ENCODE measurements at regions not wholly inside any gene's neighbourhood (a gene's known extent, or its start where the extent isn't known, plus 50 kb on each side); places are given as distances from the start of the nearest gene placed in this dataset.

GRCh38 chr3:78003090-78003489 is 963.2 kb downstream of the ROBO2 start:
- Histone ChIP-seq H3K9me3 (replicated peaks; ENCODE audit: control insufficient read depth, insufficient read depth, low read length) (no peaks in the 10 kb centered on the region), H3K27ac (ENCODE audit: insufficient read depth, low read depth, low read length) (no peak overlapping the region), H3K9me1 (replicated peaks; ENCODE audit: control insufficient read depth, extremely low read depth, insufficient read depth, low read length) (no peaks in the 10 kb centered on the region), H3K4me1 (ENCODE audit: control insufficient read depth, extremely low read depth, insufficient read depth, low read length) (no peaks in the 10 kb centered on the region), H3K4me2 (ENCODE audit: insufficient read depth, low read length) (no peak overlapping the region), H4K20me1 (replicated peaks; ENCODE audit: control insufficient read depth, extremely low read depth, insufficient read depth, low read length) (no peaks in the 10 kb centered on the region), H3K4me3 (replicated peaks in 1 of 3; ENCODE audit: insufficient read depth in 1 of 3, low read depth in 1 of 3, low read length in 3 of 3) (no peak overlapping the region), H3K27me3 (ENCODE audit: control insufficient read depth in 2 of 2, insufficient read depth in 2 of 2, low read length in 2 of 2) (peaks cover 0 to 1% of the 10 kb centered on the region in 2 experiments), H3K79me2 (ENCODE audit: control insufficient read depth, insufficient read depth, low read length) (no peaks in the 10 kb centered on the region), H3K36me3 (ENCODE audit: control insufficient read depth in 2 of 2, extremely low read depth in 1 of 2, insufficient read depth in 2 of 2, low read length in 2 of 2) (no peaks in the 10 kb centered on the region), H2AFZ (ENCODE audit: low read depth, low read length) (no peak overlapping the region), H3K9ac (replicated peaks; ENCODE audit: extremely low read depth, insufficient read depth, low read length) (no peak overlapping the region)
- dilution Hi-C loops (cut with MboI; ENCODE audit: extremely low pct_ligation_motif_present, low sequenced_read_pairs) = no loop called here
- BruUV-seq (replicated peaks) = no TSS peak
- DNase-seq (ENCODE audit: low read depth, low spot score) (no peak), FAIRE-seq (no peak)
- TF ChIP-seq FOS (IDR thresholded peaks at IDR 0.05; ENCODE audit: borderline replicate concordance, insufficient read depth, low read length) (peak; percentile 23), GATA2 (IDR thresholded peaks at IDR 0.05; ENCODE audit: insufficient read depth, insufficient read length, low read depth, low read length) (no peak)
- POLR2A ChIA-PET = no interaction called here
- intact Hi-C loops (cut with micrococcal nuclease) = no loop called here
- CTCF ChIA-PET = no interaction called here

- H3K4me2 ChIP-seq (ENCODE audit: insufficient read depth, low read length) = no peak overlapping the region
- H3K9me1 ChIP-seq (replicated peaks; ENCODE audit: control insufficient read depth, extremely low read depth, insufficient read depth, low read length) = no peaks in the 10 kb centered on the region
- no peak overlapping the region for H3K9ac ChIP-seq (replicated peaks; ENCODE audit: extremely low read depth, insufficient read depth, low read length)
- no peak overlapping the region for H3K27ac ChIP-seq (ENCODE audit: insufficient read depth, low read depth, low read length)
- no peaks in the 10 kb centered on the region for H3K9me3 ChIP-seq (replicated peaks; ENCODE audit: control insufficient read depth, insufficient read depth, low read length)
- H3K27me3 ChIP-seq (ENCODE audit: control insufficient read depth in 2 of 2, insufficient read depth in 2 of 2, low read length in 2 of 2) = peaks cover 0 to 1% of the 10 kb centered on the region in 2 experiments
- H3K79me2 ChIP-seq (ENCODE audit: control insufficient read depth, insufficient read depth, low read length) = no peaks in the 10 kb centered on the region
- no peaks in the 10 kb centered on the region for H4K20me1 ChIP-seq (replicated peaks; ENCODE audit: control insufficient read depth, extremely low read depth, insufficient read depth, low read length)
- ChIA-PET CTCF (no interaction called here), POLR2A (no interaction called here)
- no TSS peak for BruUV-seq (replicated peaks)
- TF ChIP-seq JUN (IDR thresholded peaks at IDR 0.05; ENCODE audit: borderline replicate concordance, insufficient read depth, insufficient read length, low read depth) (no peak), GATA2 (IDR thresholded peaks at IDR 0.05; ENCODE audit: insufficient read depth, insufficient read length, low read depth, low read length) (no peak), FOS (IDR thresholded peaks at IDR 0.05; ENCODE audit: borderline replicate concordance, insufficient read depth, low read length) (no peak), POLR2AphosphoS5 (IDR thresholded peaks at IDR 0.05; ENCODE audit: insufficient read depth, low read depth, low read length) (no peak), CTCF (IDR thresholded peaks at IDR 0.05; ENCODE audit: extremely low read depth in 1 of 2, insufficient read depth in 1 of 2, low read depth in 1 of 2, low read length in 2 of 2) (no peak), MAX (IDR thresholded peaks at IDR 0.05; ENCODE audit: insufficient read depth, insufficient read length) (no peak), POLR2A (IDR thresholded peaks at IDR 0.05; ENCODE audit: low read depth, low read length) (no peak), EZH2 (IDR thresholded peaks at IDR 0.05; ENCODE audit: borderline replicate concordance, low read depth, low read length, severe bottlenecking) (no peak), MYC (IDR thresholded peaks at IDR 0.05; ENCODE audit: low read depth, low read length) (no peak)
- DNase-seq (ENCODE audit: low read depth, low spot score) (no peak), FAIRE-seq (no peak)
- no peaks in the 10 kb centered on the region for H3K4me1 ChIP-seq (ENCODE audit: control insufficient read depth, extremely low read depth, insufficient read depth, low read length)
- intact Hi-C loops (cut with micrococcal nuclease) = no loop called here
- dilution Hi-C loops (cut with MboI; ENCODE audit: extremely low pct_ligation_motif_present, low sequenced_read_pairs) = no loop called here
- no peak overlapping the region for H3K4me3 ChIP-seq (replicated peaks in 1 of 3; ENCODE audit: insufficient read depth in 1 of 3, low read depth in 1 of 3, low read length in 3 of 3)
- H3K36me3 ChIP-seq (ENCODE audit: control insufficient read depth in 2 of 2, extremely low read depth in 1 of 2, insufficient read depth in 2 of 2, low read length in 2 of 2) = no peaks in the 10 kb centered on the region
- no peak overlapping the region for H2AFZ ChIP-seq (ENCODE audit: low read depth, low read length)
Observed at GRCh38 chr3:78004571-78004970, 964.7 kb downstream of the ROBO2 start.

Measured in endothelial cell of umbilical vein (primary cell).